GM06990 (cell line): ENCODE measurements at regions not wholly inside any gene's neighbourhood (a gene's known extent, or its start where the extent isn't known, plus 50 kb on each side); places are given as distances from the start of the nearest gene placed in this dataset.

Experiments
- DNase-seq: peaks from one replicate; pipeline ENCODE4 v3.0.0-alpha.2; 2011; ENCODE audit not compliant: insufficient read length; ENCODE audit errors: extremely low read depth
- H3K27me3 ChIP-seq: replicated peaks from 2 replicates; pipeline ENCODE4 v1.6.0; 2011; ENCODE audit warnings: low read length; ENCODE audit not compliant: control insufficient read depth, insufficient read depth
- H3K36me3 ChIP-seq: 2 replicates; pipeline ENCODE4 v1.5.1; 2011; ENCODE audit warnings: low read length; ENCODE audit not compliant: control insufficient read depth, insufficient read depth
- H3K4me3 ChIP-seq: replicated peaks from 2 replicates; pipeline ENCODE4 v1.5.1; 2011; ENCODE audit warnings: low read depth, mild to moderate bottlenecking, control low read depth, low read length
- TF ChIP-seq, protein P1 (sequence below): IDR thresholded peaks from 2 replicates; pipeline ENCODE4 v1.5.1; 2011; ENCODE audit warnings: low read length, control low read depth, mild to moderate bottlenecking, inconsistent platforms; ENCODE audit not compliant: insufficient read depth, poor library complexity, severe bottlenecking

DNA sequence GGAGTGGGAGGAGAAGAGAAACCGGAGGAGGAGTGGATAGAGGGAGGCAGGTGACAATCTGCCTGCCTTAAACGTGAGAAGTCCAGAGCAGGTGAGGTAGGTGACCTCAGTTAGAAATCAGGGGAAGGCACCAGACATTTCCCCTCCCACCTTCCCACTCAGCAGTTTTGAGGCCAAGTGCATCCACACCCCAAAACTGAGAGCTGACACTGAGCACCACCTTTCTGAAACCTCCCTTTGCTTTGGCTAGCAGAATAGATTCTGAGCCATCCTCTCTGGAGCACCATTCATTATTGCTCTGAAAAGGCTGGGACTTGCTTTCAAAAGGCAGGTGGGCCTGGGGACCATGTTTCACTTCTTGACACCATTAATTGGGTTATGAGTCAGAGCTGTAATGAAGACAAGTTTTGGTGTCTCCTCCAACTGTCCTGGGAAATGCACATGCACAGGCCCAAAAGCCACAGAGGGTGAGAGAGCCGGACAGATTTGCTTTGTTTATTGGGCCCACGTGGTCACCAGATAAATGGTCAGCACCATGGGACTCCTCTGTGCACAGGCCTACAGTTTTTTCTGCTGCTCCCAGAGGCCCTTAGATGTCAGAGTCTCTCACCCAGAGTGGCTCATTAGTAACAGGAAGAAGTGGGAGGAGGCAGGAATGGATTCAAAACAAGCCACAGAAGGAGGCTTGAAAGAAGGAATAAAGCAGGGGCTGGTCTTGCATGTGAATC is 314.7 kb downstream of the TLE1 start:
- Histone ChIP-seq H3K27me3 (no peaks in the 10 kb centered on the region), H3K4me3 (no peak overlapping the region), H3K36me3 (no peaks in the 10 kb centered on the region)
- TF ChIP-seq, protein P1, sequence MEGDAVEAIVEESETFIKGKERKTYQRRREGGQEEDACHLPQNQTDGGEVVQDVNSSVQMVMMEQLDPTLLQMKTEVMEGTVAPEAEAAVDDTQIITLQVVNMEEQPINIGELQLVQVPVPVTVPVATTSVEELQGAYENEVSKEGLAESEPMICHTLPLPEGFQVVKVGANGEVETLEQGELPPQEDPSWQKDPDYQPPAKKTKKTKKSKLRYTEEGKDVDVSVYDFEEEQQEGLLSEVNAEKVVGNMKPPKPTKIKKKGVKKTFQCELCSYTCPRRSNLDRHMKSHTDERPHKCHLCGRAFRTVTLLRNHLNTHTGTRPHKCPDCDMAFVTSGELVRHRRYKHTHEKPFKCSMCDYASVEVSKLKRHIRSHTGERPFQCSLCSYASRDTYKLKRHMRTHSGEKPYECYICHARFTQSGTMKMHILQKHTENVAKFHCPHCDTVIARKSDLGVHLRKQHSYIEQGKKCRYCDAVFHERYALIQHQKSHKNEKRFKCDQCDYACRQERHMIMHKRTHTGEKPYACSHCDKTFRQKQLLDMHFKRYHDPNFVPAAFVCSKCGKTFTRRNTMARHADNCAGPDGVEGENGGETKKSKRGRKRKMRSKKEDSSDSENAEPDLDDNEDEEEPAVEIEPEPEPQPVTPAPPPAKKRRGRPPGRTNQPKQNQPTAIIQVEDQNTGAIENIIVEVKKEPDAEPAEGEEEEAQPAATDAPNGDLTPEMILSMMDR: no peak
- no peak for DNase-seq

DNA sequence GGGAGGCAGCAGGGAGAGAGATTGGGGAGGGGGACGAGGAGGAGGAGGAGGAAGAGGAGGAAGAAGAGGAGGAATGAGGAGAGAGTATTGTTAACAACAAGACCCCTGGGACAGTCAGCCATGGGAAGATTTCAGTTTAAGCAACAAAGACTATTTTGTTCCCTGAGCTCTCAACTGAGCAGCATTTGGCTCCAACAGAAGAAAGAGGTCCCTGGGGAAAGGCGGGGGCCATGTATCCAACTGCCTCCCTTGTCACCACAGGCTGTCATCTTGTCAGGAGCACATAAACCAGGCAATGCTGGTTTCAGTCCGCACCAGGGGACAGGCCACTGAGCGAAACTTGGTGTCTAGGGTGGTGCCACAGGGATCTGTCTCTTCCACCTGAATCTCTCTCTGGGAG is 316.1 kb downstream of the TLE1 start:
- H3K27me3 ChIP-seq: no peaks in the 10 kb centered on the region
- H3K36me3 ChIP-seq: no peaks in the 10 kb centered on the region
- no peak overlapping the region for H3K4me3 ChIP-seq
- TF ChIP-seq, protein P1: no peak
- no peak for DNase-seq

GRCh38 chr9:81372628-81373191 is 316.6 kb downstream of the TLE1 start:
- TF ChIP-seq, protein P1: no peak
- Histone ChIP-seq H3K4me3 (no peak overlapping the region), H3K27me3 (no peaks in the 10 kb centered on the region), H3K36me3 (no peaks in the 10 kb centered on the region)
- DNase-seq: no peak

GRCh38 chr9:81371824-81372223 is 317.5 kb downstream of the TLE1 start:
- TF ChIP-seq, protein P1: no peak
- no peaks in the 10 kb centered on the region for H3K27me3 ChIP-seq
- no peak overlapping the region for H3K4me3 ChIP-seq
- DNase-seq: no peak
- no peaks in the 10 kb centered on the region for H3K36me3 ChIP-seq

- DNase-seq: no peak
- Histone ChIP-seq H3K4me3 (no peak overlapping the region), H3K36me3 (no peaks in the 10 kb centered on the region), H3K27me3 (no peaks in the 10 kb centered on the region)
- TF ChIP-seq, protein P1: no peak
Measured at GRCh38 chr9:81370650-81371049, 318.7 kb downstream of the TLE1 start.
